Epithelial cell of proximal tubule (primary cell): ENCODE measurements at regions not wholly inside any gene's neighbourhood (a gene's known extent, or its start where the extent isn't known, plus 50 kb on each side); places are given as distances from the start of the nearest gene placed in this dataset.

Source experiments
- DNase-seq: peaks from one replicate; pipeline ENCODE4 v3.0.0-alpha.2; 2011; ENCODE audit warnings: low read depth
- H3K4me3 ChIP-seq: 2 replicates; pipeline ENCODE4 v1.5.1; 2011; ENCODE audit warnings: low read depth, mild to moderate bottlenecking, low read length
- CTCF ChIP-seq: conservative IDR thresholded peaks from 2 replicates; pipeline ENCODE4 v1.5.1; 2012; ENCODE audit warnings: low read depth, mild to moderate bottlenecking, low read length

GRCh38 chr1:22376976-22377375, 74.7 kb upstream of the ZBTB40 start:
- no peak overlapping the region for H3K4me3 ChIP-seq
- DNase-seq, result no peak
- no peak for TF ChIP-seq CTCF

GRCh38 chr1:22379566-22379965, 72.1 kb upstream of the ZBTB40 start:
- DNase-seq, result no peak

DNA sequence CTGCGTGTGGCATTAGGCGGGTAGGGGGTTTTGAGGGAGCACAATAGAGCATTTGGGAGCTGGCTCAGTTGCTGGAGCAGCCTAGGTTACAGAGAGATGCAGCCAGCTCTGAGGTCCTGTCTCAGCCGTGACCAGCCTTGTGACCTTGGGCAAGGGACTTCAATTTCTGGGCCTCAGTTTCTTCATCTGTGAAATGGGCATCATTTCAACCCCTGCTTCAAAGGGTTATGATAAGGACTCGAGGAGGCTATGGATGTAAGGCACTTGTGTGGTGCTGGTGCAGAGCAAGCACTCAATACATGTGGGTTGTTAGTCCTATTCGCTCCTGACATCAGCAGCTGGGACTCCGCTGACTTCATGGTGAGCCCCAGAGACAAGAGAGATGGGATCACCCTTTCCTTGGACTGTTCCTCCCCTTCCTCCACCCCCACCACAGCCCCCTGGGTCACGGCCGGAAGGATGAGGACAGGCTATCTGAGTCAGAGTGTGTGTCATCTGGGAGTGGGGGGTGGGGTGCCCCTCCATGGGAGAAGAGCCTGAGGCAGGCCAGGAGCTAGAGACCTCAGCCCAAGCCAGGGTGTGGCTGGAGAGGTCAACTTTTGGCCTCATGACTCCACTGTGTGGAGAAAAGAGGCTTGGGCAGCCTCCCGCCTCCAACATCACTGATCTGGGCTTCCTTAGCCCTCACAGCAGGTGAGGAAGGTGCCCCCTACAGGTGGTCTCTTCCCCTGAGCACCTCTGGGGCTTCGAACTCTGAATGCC, 71.4 kb upstream of the ZBTB40 start:
- no peak overlapping the region for H3K4me3 ChIP-seq
- peak; percentile 26 for TF ChIP-seq CTCF
- DNase-seq, result no peak

More at GRCh38 chr1:22379566-22379965, 72.1 kb upstream of the ZBTB40 start:
- no peak for TF ChIP-seq CTCF
- no peak overlapping the region for H3K4me3 ChIP-seq

GRCh38 chr1:22383526-22384294, 67.9 kb upstream of the ZBTB40 start:
- DNase-seq, result no peak
- TF ChIP-seq CTCF, result no peak
- no peak overlapping the region for H3K4me3 ChIP-seq

DNA sequence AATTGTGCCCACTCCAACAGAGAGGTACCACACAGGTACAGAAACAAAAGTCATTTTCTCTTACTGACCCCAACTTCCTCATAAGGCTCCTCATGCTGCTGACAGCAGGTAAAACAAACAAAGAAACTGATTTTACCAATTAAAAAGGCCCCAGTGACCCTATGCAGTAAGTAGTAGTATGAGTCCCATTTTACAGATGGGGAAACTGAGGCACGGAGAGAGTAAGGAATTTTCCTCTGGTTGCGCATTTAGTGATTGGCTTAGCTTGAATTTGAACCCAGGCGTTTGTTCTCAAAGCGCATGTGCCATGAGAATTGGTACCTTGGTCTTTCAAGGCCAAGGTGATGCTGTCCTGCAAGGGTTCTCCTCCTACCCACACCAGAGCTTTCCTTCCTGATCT, 66.1 kb upstream of the ZBTB40 start:
- TF ChIP-seq CTCF, result no peak
- H3K4me3 ChIP-seq, result no peak overlapping the region
- no peak for DNase-seq

- DNase-seq, result no peak
- no peak overlapping the region for H3K4me3 ChIP-seq
- TF ChIP-seq CTCF, result no peak
Observed at GRCh38 chr1:22386774-22387173, 64.9 kb upstream of the ZBTB40 start.
